Endothelial cell (in vitro differentiated cells): ENCODE measurements at regions not wholly inside any gene's neighbourhood (a gene's known extent, or its start where the extent isn't known, plus 50 kb on each side); places are given as distances from the start of the nearest gene placed in this dataset.

Experiments used
- DNase-seq: peaks from one replicate; pipeline ENCODE4 v3.0.0; 2021; ENCODE audit warnings: low spot score
- H3K27ac Mint-ChIP-seq: one replicate; pipeline ENCODE4 v1.8.0; 2021; ENCODE audit warnings: mixed read lengths, inconsistent platforms; ENCODE audit not compliant: unreplicated experiment
- H3K27me3 Mint-ChIP-seq: one replicate; pipeline ENCODE4 v1.8.0; 2021; ENCODE audit warnings: mild to moderate bottlenecking, moderate library complexity, mixed read lengths, inconsistent platforms; ENCODE audit not compliant: unreplicated experiment
- H3K36me3 Mint-ChIP-seq: one replicate; pipeline ENCODE4 v1.8.0; 2021; ENCODE audit warnings: mild to moderate bottlenecking, low read depth, mixed read lengths, inconsistent platforms; ENCODE audit not compliant: unreplicated experiment
- H3K4me1 Mint-ChIP-seq: one replicate; pipeline ENCODE4 v1.8.0; 2021; ENCODE audit warnings: mild to moderate bottlenecking, mixed read lengths, inconsistent platforms; ENCODE audit not compliant: unreplicated experiment
- H3K4me3 Mint-ChIP-seq: one replicate; pipeline ENCODE4 v1.8.0; 2021; ENCODE audit warnings: mild to moderate bottlenecking, mixed read lengths, inconsistent platforms; ENCODE audit not compliant: unreplicated experiment
- H3K9me3 Mint-ChIP-seq: one replicate; pipeline ENCODE4 v1.8.0; 2021; ENCODE audit warnings: mixed read lengths, inconsistent platforms; ENCODE audit not compliant: unreplicated experiment
- CTCF ChIP-seq: fragments of 200-600 bp; sonication (generic); IDR thresholded peaks from one replicate; pipeline ENCODE4 v1.5.0; 2021; ENCODE audit warnings: antibody characterized with exemption; ENCODE audit not compliant: unreplicated experiment

- no peaks in the 10 kb centered on the region for H3K36me3 Mint-ChIP-seq
- TF ChIP-seq CTCF = no peak
- no peak overlapping the region for H3K4me3 Mint-ChIP-seq
- DNase-seq = no peak
- no peaks in the 10 kb centered on the region for H3K9me3 Mint-ChIP-seq
- no peak overlapping the region for H3K27ac Mint-ChIP-seq
- H3K4me1 Mint-ChIP-seq = no peaks in the 10 kb centered on the region
- H3K27me3 Mint-ChIP-seq = no peaks in the 10 kb centered on the region
Observed at GRCh38 chr15:93954985-93955571, 276.3 kb upstream of the MCTP2 start.

- no peaks in the 10 kb centered on the region for H3K9me3 Mint-ChIP-seq
- TF ChIP-seq CTCF = no peak
- no peak overlapping the region for H3K4me3 Mint-ChIP-seq
- H3K27me3 Mint-ChIP-seq = no peaks in the 10 kb centered on the region
- no peaks in the 10 kb centered on the region for H3K36me3 Mint-ChIP-seq
- peaks cover 3% of the 10 kb centered on the region for H3K4me1 Mint-ChIP-seq
- H3K27ac Mint-ChIP-seq = no peak overlapping the region
- no peak for DNase-seq
Observed at GRCh38 chr15:93948726-93949125, 282.6 kb upstream of the MCTP2 start.

- DNase-seq = no peak
- no peak for TF ChIP-seq CTCF
- no peak overlapping the region for H3K27ac Mint-ChIP-seq
- H3K4me1 Mint-ChIP-seq = no peaks in the 10 kb centered on the region
- H3K9me3 Mint-ChIP-seq = no peaks in the 10 kb centered on the region
- H3K36me3 Mint-ChIP-seq = no peaks in the 10 kb centered on the region
- no peaks in the 10 kb centered on the region for H3K27me3 Mint-ChIP-seq
- H3K4me3 Mint-ChIP-seq = no peak overlapping the region
Observed at GRCh38 chr15:93943586-93943985, 287.8 kb upstream of the MCTP2 start.

GRCh38 chr15:93942269-93942694 is 289.1 kb upstream of the MCTP2 start:
- Mint-ChIP-seq H3K4me3 (no peak overlapping the region), H3K27ac (no peak overlapping the region), H3K36me3 (no peaks in the 10 kb centered on the region)

GRCh38 chr15:93941697-93942096 is 289.7 kb upstream of the MCTP2 start:
- H3K4me3 Mint-ChIP-seq = no peak overlapping the region
- no peaks in the 10 kb centered on the region for H3K27me3 Mint-ChIP-seq
- no peak for DNase-seq
- H3K9me3 Mint-ChIP-seq = no peaks in the 10 kb centered on the region
- no peaks in the 10 kb centered on the region for H3K36me3 Mint-ChIP-seq
- H3K4me1 Mint-ChIP-seq = no peaks in the 10 kb centered on the region
- H3K27ac Mint-ChIP-seq = no peak overlapping the region
- no peak for TF ChIP-seq CTCF

More at GRCh38 chr15:93942269-93942694, 289.1 kb upstream of the MCTP2 start:
- no peak for DNase-seq
- no peaks in the 10 kb centered on the region for H3K9me3 Mint-ChIP-seq
- TF ChIP-seq CTCF = no peak
- no peaks in the 10 kb centered on the region for H3K4me1 Mint-ChIP-seq
- no peaks in the 10 kb centered on the region for H3K27me3 Mint-ChIP-seq
